Anterior cingulate cortex (tissue), 58 donors: ENCODE measurements at regions not wholly inside any gene's neighbourhood (a gene's known extent, or its start where the extent isn't known, plus 50 kb on each side); places are given as distances from the start of the nearest gene placed in this dataset.

ENCODE experiments used
- DNase-seq, 58 donors: peaks; one replicate each; lab custom pipeline; 2025; lab: John Stamatoyannopoulos, UW

GRCh38 chr1:25083481-25084345, 148.6 kb downstream of the SYF2 start:
- no peak for DNase-seq

GRCh38 chr1:25082995-25083394, 149.3 kb downstream of the SYF2 start:
- DNase-seq: no peak

GRCh38 chr1:25082216-25082899, 149.9 kb downstream of the SYF2 start:
- no peak for DNase-seq

GRCh38 chr1:25081496-25081895, 150.8 kb downstream of the SYF2 start:
- no peak for DNase-seq

- peak in 1 of 58 donors; percentile 19 for DNase-seq
These were observed 150.5 kb upstream of the RUNX3 start for GRCh38 chr1:25080294-25081209.

- DNase-seq: no peak
These were observed 149.0 kb upstream of the RUNX3 start for GRCh38 chr1:25079048-25079447.

GRCh38 chr1:25074351-25075227, 144.5 kb upstream of the RUNX3 start:
- DNase-seq: no peak

GRCh38 chr1:25073640-25074270, 143.7 kb upstream of the RUNX3 start:
- no peak for DNase-seq

GRCh38 chr1:25072461-25072860, 142.4 kb upstream of the RUNX3 start:
- no peak for DNase-seq

GRCh38 chr1:25068829-25069228, 138.8 kb upstream of the RUNX3 start:
- no peak for DNase-seq

- DNase-seq: no peak
These were observed 138.2 kb upstream of the RUNX3 start for GRCh38 chr1:25068316-25068715.

GRCh38 chr1:25067518-25068251, 137.6 kb upstream of the RUNX3 start:
- DNase-seq: no peak

GRCh38 chr1:25066731-25067517, 136.8 kb upstream of the RUNX3 start:
- DNase-seq: no peak

- peak in 1 of 58 donors; percentile 0 for DNase-seq
These were observed 136.2 kb upstream of the RUNX3 start for GRCh38 chr1:25066256-25066655.

- DNase-seq: peak in 2 of 58 donors; percentile 3 to 14
These were observed 135.7 kb upstream of the RUNX3 start for GRCh38 chr1:25065795-25066238.

GRCh38 chr1:25065321-25065721, 135.2 kb upstream of the RUNX3 start:
- no peak for DNase-seq

GRCh38 chr1:25064465-25065240, 134.6 kb upstream of the RUNX3 start:
- DNase-seq: no peak
